GM12891 (cell line): ENCODE measurements at regions not wholly inside any gene's neighbourhood (a gene's known extent, or its start where the extent isn't known, plus 50 kb on each side); places are given as distances from the start of the nearest gene placed in this dataset.

Experiments used
- PAX5 ChIP-seq: IDR thresholded peaks from 2 replicates; pipeline ENCODE4 v1.6.1; 2011; ENCODE audit warnings: low read length, moderate library complexity, mild to moderate bottlenecking; ENCODE audit not compliant: insufficient read depth, severe bottlenecking
- POLR2A ChIP-seq: IDR thresholded peaks from 2 replicates; pipeline ENCODE4 v1.6.1; 2011; ENCODE audit warnings: low read depth, low read length, control low read depth
- POLR2AphosphoS5 ChIP-seq: IDR thresholded peaks from 2 replicates; pipeline ENCODE4 v1.6.1; 2011; ENCODE audit warnings: low read depth, low read length, control low read depth
- POU2F2 ChIP-seq: IDR thresholded peaks from 2 replicates; pipeline ENCODE4 v1.6.1; 2011; ENCODE audit warnings: low read depth, mild to moderate bottlenecking, control low read depth, low read length, moderate library complexity
- TAF1 ChIP-seq: IDR thresholded peaks from 2 replicates; pipeline ENCODE4 v1.6.1; 2011; ENCODE audit warnings: low read depth, low read length, control low read depth

- TF ChIP-seq POLR2A (no peak), POLR2AphosphoS5 (no peak), PAX5 (no peak), TAF1 (no peak), POU2F2 (no peak)
Observed at GRCh38 chr16:63201851-63202250, 1165.6 kb upstream of the CDH8 start.
